GM23338 (cell line): ENCODE measurements at regions not wholly inside any gene's neighbourhood (a gene's known extent, or its start where the extent isn't known, plus 50 kb on each side); places are given as distances from the start of the nearest gene placed in this dataset.

ENCODE experiments used
- CREB1 ChIP-seq: fragments of 250-450 bp; sonication (Bioruptor Pico); IDR thresholded peaks from 2 replicates; pipeline ENCODE4 v1.5.0; 2020; ENCODE audit warnings: low read depth, mild to moderate bottlenecking, moderate library complexity
- CTCF ChIP-seq, 2 experiments: fragments of 200-600 bp in 1 of 2; sonication (generic) in 1 of 2; conservative IDR thresholded peaks; 2 replicates each; pipeline versions ENCODE4 v1.5.1 to v1.6.1; 2016 to 2017; ENCODE audit warnings: antibody characterized with exemption in 2 of 2, low read depth in 2 of 2, mild to moderate bottlenecking in 2 of 2, moderate library complexity in 1 of 2
- EZH2 ChIP-seq: fragments of 200-600 bp; sonication (generic); IDR thresholded peaks from one replicate; pipeline ENCODE4 v1.8.0; 2017; ENCODE audit warnings: antibody characterized with exemption, mild to moderate bottlenecking, low read depth; ENCODE audit not compliant: unreplicated experiment
- EZH2phosphoT487 ChIP-seq: fragments of 200-600 bp; sonication (generic); IDR thresholded peaks from one replicate; pipeline ENCODE4 v1.8.1; 2018; ENCODE audit warnings: antibody characterized with exemption; ENCODE audit not compliant: unreplicated experiment
- POLR2AphosphoS5 ChIP-seq: IDR thresholded peaks from 2 replicates; pipeline ENCODE4 v1.6.1; 2016; ENCODE audit warnings: antibody characterized with exemption, low read depth
- STAT1 ChIP-seq: IDR thresholded peaks from one replicate; pipeline ENCODE4 v1.6.1; 2016; ENCODE audit warnings: antibody characterized with exemption; ENCODE audit not compliant: unreplicated experiment
- ZNF114 ChIP-seq: fragments of 250-450 bp; sonication (Bioruptor Pico); IDR thresholded peaks from 2 replicates; pipeline ENCODE4 v1.5.0; 2020; ENCODE audit warnings: mild to moderate bottlenecking, moderate library complexity
- ZNF331 ChIP-seq: fragments of 250-450 bp; sonication (Bioruptor Pico); IDR thresholded peaks from 2 replicates; pipeline ENCODE4 v1.5.0; 2020; ENCODE audit warnings: low read depth, mild to moderate bottlenecking, moderate library complexity
- TF ChIP-seq, protein P1 (sequence below): IDR thresholded peaks from one replicate; pipeline ENCODE4 v1.6.1; 2018; ENCODE audit warnings: antibody characterized with exemption; ENCODE audit not compliant: unreplicated experiment
- TF ChIP-seq, protein P2 (sequence below): IDR thresholded peaks from 2 replicates; pipeline ENCODE4 v1.6.1; 2016; ENCODE audit warnings: antibody characterized with exemption

- TF ChIP-seq CTCF (conservative IDR thresholded peaks at IDR 0.05; ENCODE audit: low read depth in 2 of 2) (no peak), POLR2AphosphoS5 (no peak), EZH2phosphoT487 (no peak), CREB1 (CRISPR knock-in tag) (no peak), EZH2 (no peak), STAT1 (no peak), ZNF114 (CRISPR knock-in tag) (no peak), ZNF331 (CRISPR knock-in tag) (no peak)
- TF ChIP-seq, protein P1, sequence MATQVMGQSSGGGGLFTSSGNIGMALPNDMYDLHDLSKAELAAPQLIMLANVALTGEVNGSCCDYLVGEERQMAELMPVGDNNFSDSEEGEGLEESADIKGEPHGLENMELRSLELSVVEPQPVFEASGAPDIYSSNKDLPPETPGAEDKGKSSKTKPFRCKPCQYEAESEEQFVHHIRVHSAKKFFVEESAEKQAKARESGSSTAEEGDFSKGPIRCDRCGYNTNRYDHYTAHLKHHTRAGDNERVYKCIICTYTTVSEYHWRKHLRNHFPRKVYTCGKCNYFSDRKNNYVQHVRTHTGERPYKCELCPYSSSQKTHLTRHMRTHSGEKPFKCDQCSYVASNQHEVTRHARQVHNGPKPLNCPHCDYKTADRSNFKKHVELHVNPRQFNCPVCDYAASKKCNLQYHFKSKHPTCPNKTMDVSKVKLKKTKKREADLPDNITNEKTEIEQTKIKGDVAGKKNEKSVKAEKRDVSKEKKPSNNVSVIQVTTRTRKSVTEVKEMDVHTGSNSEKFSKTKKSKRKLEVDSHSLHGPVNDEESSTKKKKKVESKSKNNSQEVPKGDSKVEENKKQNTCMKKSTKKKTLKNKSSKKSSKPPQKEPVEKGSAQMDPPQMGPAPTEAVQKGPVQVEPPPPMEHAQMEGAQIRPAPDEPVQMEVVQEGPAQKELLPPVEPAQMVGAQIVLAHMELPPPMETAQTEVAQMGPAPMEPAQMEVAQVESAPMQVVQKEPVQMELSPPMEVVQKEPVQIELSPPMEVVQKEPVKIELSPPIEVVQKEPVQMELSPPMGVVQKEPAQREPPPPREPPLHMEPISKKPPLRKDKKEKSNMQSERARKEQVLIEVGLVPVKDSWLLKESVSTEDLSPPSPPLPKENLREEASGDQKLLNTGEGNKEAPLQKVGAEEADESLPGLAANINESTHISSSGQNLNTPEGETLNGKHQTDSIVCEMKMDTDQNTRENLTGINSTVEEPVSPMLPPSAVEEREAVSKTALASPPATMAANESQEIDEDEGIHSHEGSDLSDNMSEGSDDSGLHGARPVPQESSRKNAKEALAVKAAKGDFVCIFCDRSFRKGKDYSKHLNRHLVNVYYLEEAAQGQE = no peak
- TF ChIP-seq, protein P2, sequence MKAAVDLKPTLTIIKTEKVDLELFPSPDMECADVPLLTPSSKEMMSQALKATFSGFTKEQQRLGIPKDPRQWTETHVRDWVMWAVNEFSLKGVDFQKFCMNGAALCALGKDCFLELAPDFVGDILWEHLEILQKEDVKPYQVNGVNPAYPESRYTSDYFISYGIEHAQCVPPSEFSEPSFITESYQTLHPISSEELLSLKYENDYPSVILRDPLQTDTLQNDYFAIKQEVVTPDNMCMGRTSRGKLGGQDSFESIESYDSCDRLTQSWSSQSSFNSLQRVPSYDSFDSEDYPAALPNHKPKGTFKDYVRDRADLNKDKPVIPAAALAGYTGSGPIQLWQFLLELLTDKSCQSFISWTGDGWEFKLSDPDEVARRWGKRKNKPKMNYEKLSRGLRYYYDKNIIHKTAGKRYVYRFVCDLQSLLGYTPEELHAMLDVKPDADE = no peak
Observed at GRCh38 chr10:36452851-36453250, 672.5 kb upstream of the ANKRD30A start.
